ENCODE measurements at regions not wholly inside any gene's neighbourhood (a gene's known extent, or its start where the extent isn't known, plus 50 kb on each side); places are given as distances from the start of the nearest gene placed in this dataset.

GRCh38 chr6:23327621-23328020 is 758.3 kb downstream of the HDGFL1 start:
- no peak overlapping the region for H3K23ac ChIP-seq (ENCODE audit: low read depth, low read length)
- H4K5ac ChIP-seq (ENCODE audit: low read depth, low read length): no peak overlapping the region
- no peak overlapping the region for H2BK20ac ChIP-seq (ENCODE audit: low read depth, low read length)
- POLR2A ChIA-PET (ENCODE audit: unreplicated experiment): no interaction called here
- no peaks in the 10 kb centered on the region for H3K27me3 ChIP-seq (ENCODE audit: control insufficient read depth, insufficient read depth, low read length)
- H4K91ac ChIP-seq (ENCODE audit: insufficient read depth, low read depth, low read length): no peak overlapping the region
- no peak overlapping the region for H2AK5ac ChIP-seq (ENCODE audit: low read depth, low read length)
- H3K9ac ChIP-seq (ENCODE audit: low read depth, low read length): no peak overlapping the region
- no peaks in the 10 kb centered on the region for H3K79me1 ChIP-seq (ENCODE audit: low read depth in 1 of 2, low read length in 2 of 2)
- H2BK120ac ChIP-seq (ENCODE audit: low read depth, low read length): no peak overlapping the region
- H3K4me2 ChIP-seq (ENCODE audit: low read depth, low read length): no peak overlapping the region
- H3K18ac ChIP-seq (ENCODE audit: low read depth, low read length): no peak overlapping the region
- in situ Hi-C loops (cut with MboI; ENCODE audit: low sequenced_read_pairs) (no loop called here), intact Hi-C loops (cut with micrococcal nuclease) (no loop called here), dilution Hi-C loops (cut with HindIII; ENCODE audit: low sequenced_read_pairs, unreplicated experiment) (no loop called here)
- H2AFZ ChIP-seq (replicated peaks; ENCODE audit: low read length, poor library complexity): no peak overlapping the region
- no CpG with 5 or more reads among the region's 1 CpG for WGBS, 2 experiments (ENCODE audit: extremely low coverage in 2 of 2, insufficient read length in 1 of 2)
- H2BK15ac ChIP-seq (ENCODE audit: low read depth, low read length): no peak overlapping the region
- no peaks in the 10 kb centered on the region for H3K36me3 ChIP-seq (ENCODE audit: control insufficient read depth, insufficient read depth, low read length)
- H3K14ac ChIP-seq (replicated peaks; ENCODE audit: low read depth, low read length): no peak overlapping the region
- no peak overlapping the region for H3K56ac ChIP-seq (ENCODE audit: extremely low read depth, insufficient read depth, low read length)
- H3K4me1 ChIP-seq (ENCODE audit: control insufficient read depth, insufficient read depth, low read length): no peaks in the 10 kb centered on the region
- H4K20me1 ChIP-seq (ENCODE audit: insufficient read depth, low read length): no peaks in the 10 kb centered on the region
- H2AK9ac ChIP-seq (replicated peaks; ENCODE audit: low read depth, low read length, poor library complexity): no peak overlapping the region
- no peak for ATAC-seq (ENCODE audit: low read depth)
- TF ChIP-seq MAFK (IDR thresholded peaks at IDR 0.05; ENCODE audit: low read depth, low read length) (no peak), CTCF (conservative IDR thresholded peaks at IDR 0.05; ENCODE audit: low read depth, low read length) (no peak)
- no peak overlapping the region for H2BK5ac ChIP-seq (ENCODE audit: low read depth, low read length, poor library complexity, severe bottlenecking)
- H3K9me1 ChIP-seq (ENCODE audit: insufficient read depth, low read length): no peaks in the 10 kb centered on the region
- no peaks in the 10 kb centered on the region for H3K9me3 ChIP-seq (ENCODE audit: control insufficient read depth, insufficient read depth, low read length)
- CTCF ChIA-PET: no interaction called here
- no TSS peak for BruUV-seq (replicated peaks)
- no peak overlapping the region for H3K4me3 ChIP-seq (ENCODE audit: insufficient read depth, low read depth, low read length)
- no peak for DNase-seq
- H4K8ac ChIP-seq (ENCODE audit: low read depth in 2 of 2, low read length in 2 of 2): no peak overlapping the region
- H3K4ac ChIP-seq (ENCODE audit: low read depth, low read length): no peak overlapping the region
- no peak overlapping the region for H3K27ac ChIP-seq (ENCODE audit: insufficient read depth, low read length)
